ENCODE measurements at regions not wholly inside any gene's neighbourhood (a gene's known extent, or its start where the extent isn't known, plus 50 kb on each side); places are given as distances from the start of the nearest gene placed in this dataset.

DNA sequence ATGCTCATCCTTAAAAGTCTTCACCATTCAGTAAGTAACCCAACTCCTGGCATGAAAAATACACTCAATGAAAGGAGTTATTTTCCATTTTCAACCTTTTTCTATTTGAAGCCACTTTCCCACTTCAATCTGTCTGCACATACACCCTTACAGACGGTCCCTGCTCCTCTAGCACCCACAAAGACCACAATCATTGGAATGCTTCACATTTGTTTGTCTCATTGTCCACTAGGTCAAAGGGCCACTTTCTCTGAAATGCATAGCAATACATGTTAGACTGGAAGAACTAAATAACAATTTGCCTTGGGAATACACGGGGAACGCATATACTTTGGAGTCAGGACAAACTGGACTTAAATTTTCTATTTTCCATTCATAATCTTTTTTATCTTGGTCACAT is 487.1 kb upstream of the C1orf87 start:
- DNase-seq: no peak
- no peak overlapping the region for H4K8ac ChIP-seq (replicated peaks; ENCODE audit: insufficient read length, low read depth, low read length)

More for the DNA sequence above, 487.1 kb upstream of the C1orf87 start:
- H4K20me1 ChIP-seq (ENCODE audit: control insufficient read depth, insufficient read depth, insufficient read length): no peaks in the 10 kb centered on the region
- H2AFZ ChIP-seq (ENCODE audit: low read length): no peak overlapping the region
- H2AK5ac ChIP-seq (ENCODE audit: insufficient read length, low read length): no peak overlapping the region
- H3K79me2 ChIP-seq (ENCODE audit: insufficient read depth, low read length): no peaks in the 10 kb centered on the region
- H3K9me3 Mint-ChIP-seq: no peaks in the 10 kb centered on the region
- H3K18ac ChIP-seq (ENCODE audit: insufficient read length, low read depth, low read length): no peak overlapping the region
- H3K4ac ChIP-seq (ENCODE audit: low read depth, low read length): no peak overlapping the region
- H3K4me1 Mint-ChIP-seq: no peaks in the 10 kb centered on the region
- no peaks in the 10 kb centered on the region for H3K27me3 ChIP-seq (ENCODE audit: insufficient read depth, low read length)
- no peak overlapping the region for H2BK15ac ChIP-seq (ENCODE audit: low read depth, low read length)
- no peaks in the 10 kb centered on the region for H3K79me1 ChIP-seq (ENCODE audit: insufficient read depth, low read depth, low read length, poor library complexity, severe bottlenecking)
- H2BK12ac ChIP-seq (ENCODE audit: insufficient read length, low read depth, low read length): no peak overlapping the region
- H2BK20ac ChIP-seq (ENCODE audit: low read depth, low read length, poor library complexity, severe bottlenecking): no peak overlapping the region
- H2BK5ac ChIP-seq (ENCODE audit: insufficient read length, low read length): no peak overlapping the region
- no peak overlapping the region for H3K9ac ChIP-seq (ENCODE audit: extremely low read depth, insufficient read length, low read length)
- H4K5ac ChIP-seq (ENCODE audit: insufficient read length, low read depth, low read length): no peak overlapping the region
- no peaks in the 10 kb centered on the region for H3K23me2 ChIP-seq (ENCODE audit: insufficient read length, low read depth, low read length, poor library complexity, severe bottlenecking)
- TF ChIP-seq, protein P1, sequence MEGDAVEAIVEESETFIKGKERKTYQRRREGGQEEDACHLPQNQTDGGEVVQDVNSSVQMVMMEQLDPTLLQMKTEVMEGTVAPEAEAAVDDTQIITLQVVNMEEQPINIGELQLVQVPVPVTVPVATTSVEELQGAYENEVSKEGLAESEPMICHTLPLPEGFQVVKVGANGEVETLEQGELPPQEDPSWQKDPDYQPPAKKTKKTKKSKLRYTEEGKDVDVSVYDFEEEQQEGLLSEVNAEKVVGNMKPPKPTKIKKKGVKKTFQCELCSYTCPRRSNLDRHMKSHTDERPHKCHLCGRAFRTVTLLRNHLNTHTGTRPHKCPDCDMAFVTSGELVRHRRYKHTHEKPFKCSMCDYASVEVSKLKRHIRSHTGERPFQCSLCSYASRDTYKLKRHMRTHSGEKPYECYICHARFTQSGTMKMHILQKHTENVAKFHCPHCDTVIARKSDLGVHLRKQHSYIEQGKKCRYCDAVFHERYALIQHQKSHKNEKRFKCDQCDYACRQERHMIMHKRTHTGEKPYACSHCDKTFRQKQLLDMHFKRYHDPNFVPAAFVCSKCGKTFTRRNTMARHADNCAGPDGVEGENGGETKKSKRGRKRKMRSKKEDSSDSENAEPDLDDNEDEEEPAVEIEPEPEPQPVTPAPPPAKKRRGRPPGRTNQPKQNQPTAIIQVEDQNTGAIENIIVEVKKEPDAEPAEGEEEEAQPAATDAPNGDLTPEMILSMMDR (conservative IDR thresholded peaks at IDR 0.05): no peak
- no peak overlapping the region for H3K14ac ChIP-seq (ENCODE audit: insufficient read depth, low read length)
- no peak overlapping the region for H3K56ac ChIP-seq (ENCODE audit: insufficient read length, low read depth, low read length)
- no peak overlapping the region for H4K91ac ChIP-seq (ENCODE audit: insufficient read length, low read depth, low read length)
- H3K4me1 ChIP-seq (ENCODE audit: insufficient read depth, low read length): no peaks in the 10 kb centered on the region
- H3K27me3 Mint-ChIP-seq (ENCODE audit: low read depth): no peaks in the 10 kb centered on the region
- H3K23ac ChIP-seq (ENCODE audit: insufficient read length, low read depth, low read length): no peak overlapping the region
- H3K36me3 Mint-ChIP-seq (ENCODE audit: insufficient read depth in 1 of 3, low read depth in 3 of 3): no peaks in the 10 kb centered on the region
- no peak overlapping the region for H3K4me2 ChIP-seq (ENCODE audit: insufficient read depth, insufficient read length, low read length)
- no peaks in the 10 kb centered on the region for H3K9me3 ChIP-seq (ENCODE audit: control insufficient read depth, low read depth, low read length)
- WGBS (ENCODE audit: extremely low coverage, insufficient read length, low lambda C conversion rate): no CpG with 5 or more reads among the region's 3 CpGs
- H3K27ac Mint-ChIP-seq: no peak overlapping the region; a peak in 1 of 7 replicates
- H3T11ph ChIP-seq (ENCODE audit: low read length): no peak overlapping the region
- H2BK120ac ChIP-seq (ENCODE audit: low read depth, low read length, poor library complexity, severe bottlenecking): no peak overlapping the region
- H3K27ac ChIP-seq (ENCODE audit: insufficient read length, low read depth, low read length): no peak overlapping the region
- H3K4me3 Mint-ChIP-seq: no peak overlapping the region
